ENCODE measurements at regions not wholly inside any gene's neighbourhood (a gene's known extent, or its start where the extent isn't known, plus 50 kb on each side); places are given as distances from the start of the nearest gene placed in this dataset.
"Not testable (repeated sequence)": the region's sequence is repeated elsewhere in the genome, so short reads cannot be mapped to it uniquely, and the experiment has no call there.

GRCh38 chr4:29653221-29653620, 1066.9 kb upstream of the PCDH7 start:
- ATAC-seq (no peak), DNase-seq (no peak)
- intact Hi-C loops (cut with micrococcal nuclease) = no loop called here

GRCh38 chr4:29680644-29681043, 1039.5 kb upstream of the PCDH7 start:
- DNase-seq (no peak), ATAC-seq (no peak)
- intact Hi-C loops (cut with micrococcal nuclease) = no loop called here

GRCh38 chr4:29704059-29704458, 1016.1 kb upstream of the PCDH7 start:
- intact Hi-C loops (cut with micrococcal nuclease) = no loop called here
- ATAC-seq (no peak), DNase-seq (no peak)

- no peak for ATAC-seq
- intact Hi-C loops (cut with micrococcal nuclease) = no loop called here
- DNase-seq = no peak
These were observed 1011.7 kb upstream of the PCDH7 start for GRCh38 chr4:29708473-29708872.

GRCh38 chr4:29710519-29710918, 1009.6 kb upstream of the PCDH7 start:
- no peak for DNase-seq
- intact Hi-C loops (cut with micrococcal nuclease) = no loop called here
- ATAC-seq = no peak

GRCh38 chr4:29711226-29711625, 1008.9 kb upstream of the PCDH7 start:
- ATAC-seq = no peak
- no peak for DNase-seq
- intact Hi-C loops (cut with micrococcal nuclease) = no loop called here

GRCh38 chr4:29717287-29718057, 1002.7 kb upstream of the PCDH7 start:
- ATAC-seq (no peak), DNase-seq (no peak)
- intact Hi-C loops (cut with micrococcal nuclease) = no loop called here

GRCh38 chr4:29718136-29718535, 1002.0 kb upstream of the PCDH7 start:
- no peak for DNase-seq
- intact Hi-C loops (cut with micrococcal nuclease) = no loop called here
- no peak for ATAC-seq

- intact Hi-C loops (cut with micrococcal nuclease) = no loop called here
- ATAC-seq (no peak), DNase-seq (no peak)
These were observed 997.9 kb upstream of the PCDH7 start for GRCh38 chr4:29722253-29722652.

- ATAC-seq = no peak
- no peak for DNase-seq
- intact Hi-C loops (cut with micrococcal nuclease) = no loop called here
These were observed 993.2 kb upstream of the PCDH7 start for GRCh38 chr4:29726938-29727337.

GRCh38 chr4:29734343-29735213, 985.6 kb upstream of the PCDH7 start:
- no peak for DNase-seq
- ATAC-seq = no peak
- intact Hi-C loops (cut with micrococcal nuclease) = no loop called here

GRCh38 chr4:29756966-29757365, 963.2 kb upstream of the PCDH7 start:
- intact Hi-C loops (cut with micrococcal nuclease) = no loop called here
- ATAC-seq = no peak

GRCh38 chr4:29762151-29762550, 958.0 kb upstream of the PCDH7 start:
- no peak for ATAC-seq
- no peak for DNase-seq
- intact Hi-C loops (cut with micrococcal nuclease) = no loop called here

More at GRCh38 chr4:29756966-29757365, 963.2 kb upstream of the PCDH7 start:
- no peak for DNase-seq

- intact Hi-C loops (cut with micrococcal nuclease) = no loop called here
- no peak for DNase-seq
- ATAC-seq = no peak
These were observed 949.5 kb upstream of the PCDH7 start for GRCh38 chr4:29770627-29771026.

- DNase-seq; ATAC-seq; intact Hi-C loops (cut with micrococcal nuclease): not testable (repeated sequence)
These were observed 932.0 kb upstream of the PCDH7 start for GRCh38 chr4:29788123-29788522.

- DNase-seq (no peak), ATAC-seq (no peak)
- intact Hi-C loops (cut with micrococcal nuclease) = no loop called here
These were observed 914.9 kb upstream of the PCDH7 start for GRCh38 chr4:29805245-29805644.

GRCh38 chr4:29805916-29806480, 914.2 kb upstream of the PCDH7 start:
- ATAC-seq (no peak), DNase-seq (no peak)
- intact Hi-C loops (cut with micrococcal nuclease) = no loop called here

GRCh38 chr4:29817961-29818360, 902.2 kb upstream of the PCDH7 start:
- DNase-seq (no peak), ATAC-seq (no peak)
- intact Hi-C loops (cut with micrococcal nuclease) = no loop called here

GRCh38 chr4:29829067-29829466, 891.1 kb upstream of the PCDH7 start:
- intact Hi-C loops (cut with micrococcal nuclease) = no loop called here
- DNase-seq (no peak), ATAC-seq (no peak)

- ATAC-seq = no peak
- DNase-seq = no peak
- intact Hi-C loops (cut with micrococcal nuclease) = no loop called here
These were observed 867.6 kb upstream of the PCDH7 start for GRCh38 chr4:29852537-29852936.
